ENCODE measurements at regions not wholly inside any gene's neighbourhood (a gene's known extent, or its start where the extent isn't known, plus 50 kb on each side); places are given as distances from the start of the nearest gene placed in this dataset.

GRCh38 chr5:44875661-44876605, 67.2 kb downstream of the MRPS30 start (continued):
- no peak for TF ChIP-seq ZSCAN18 (CRISPR knock-in tag; IDR thresholded peaks at IDR 0.05)
- no peak for TF ChIP-seq JAZF1 (CRISPR knock-in tag; IDR thresholded peaks at IDR 0.05)
- TF ChIP-seq TEAD1 (CRISPR knock-in tag; IDR thresholded peaks at IDR 0.05): no peak
- TF ChIP-seq, protein P1, sequence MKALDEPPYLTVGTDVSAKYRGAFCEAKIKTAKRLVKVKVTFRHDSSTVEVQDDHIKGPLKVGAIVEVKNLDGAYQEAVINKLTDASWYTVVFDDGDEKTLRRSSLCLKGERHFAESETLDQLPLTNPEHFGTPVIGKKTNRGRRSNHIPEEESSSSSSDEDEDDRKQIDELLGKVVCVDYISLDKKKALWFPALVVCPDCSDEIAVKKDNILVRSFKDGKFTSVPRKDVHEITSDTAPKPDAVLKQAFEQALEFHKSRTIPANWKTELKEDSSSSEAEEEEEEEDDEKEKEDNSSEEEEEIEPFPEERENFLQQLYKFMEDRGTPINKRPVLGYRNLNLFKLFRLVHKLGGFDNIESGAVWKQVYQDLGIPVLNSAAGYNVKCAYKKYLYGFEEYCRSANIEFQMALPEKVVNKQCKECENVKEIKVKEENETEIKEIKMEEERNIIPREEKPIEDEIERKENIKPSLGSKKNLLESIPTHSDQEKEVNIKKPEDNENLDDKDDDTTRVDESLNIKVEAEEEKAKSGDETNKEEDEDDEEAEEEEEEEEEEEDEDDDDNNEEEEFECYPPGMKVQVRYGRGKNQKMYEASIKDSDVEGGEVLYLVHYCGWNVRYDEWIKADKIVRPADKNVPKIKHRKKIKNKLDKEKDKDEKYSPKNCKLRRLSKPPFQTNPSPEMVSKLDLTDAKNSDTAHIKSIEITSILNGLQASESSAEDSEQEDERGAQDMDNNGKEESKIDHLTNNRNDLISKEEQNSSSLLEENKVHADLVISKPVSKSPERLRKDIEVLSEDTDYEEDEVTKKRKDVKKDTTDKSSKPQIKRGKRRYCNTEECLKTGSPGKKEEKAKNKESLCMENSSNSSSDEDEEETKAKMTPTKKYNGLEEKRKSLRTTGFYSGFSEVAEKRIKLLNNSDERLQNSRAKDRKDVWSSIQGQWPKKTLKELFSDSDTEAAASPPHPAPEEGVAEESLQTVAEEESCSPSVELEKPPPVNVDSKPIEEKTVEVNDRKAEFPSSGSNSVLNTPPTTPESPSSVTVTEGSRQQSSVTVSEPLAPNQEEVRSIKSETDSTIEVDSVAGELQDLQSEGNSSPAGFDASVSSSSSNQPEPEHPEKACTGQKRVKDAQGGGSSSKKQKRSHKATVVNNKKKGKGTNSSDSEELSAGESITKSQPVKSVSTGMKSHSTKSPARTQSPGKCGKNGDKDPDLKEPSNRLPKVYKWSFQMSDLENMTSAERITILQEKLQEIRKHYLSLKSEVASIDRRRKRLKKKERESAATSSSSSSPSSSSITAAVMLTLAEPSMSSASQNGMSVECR (CRISPR knock-in tag; IDR thresholded peaks at IDR 0.05; ENCODE audit: borderline replicate concordance): no peak
- TF ChIP-seq, protein P2, sequence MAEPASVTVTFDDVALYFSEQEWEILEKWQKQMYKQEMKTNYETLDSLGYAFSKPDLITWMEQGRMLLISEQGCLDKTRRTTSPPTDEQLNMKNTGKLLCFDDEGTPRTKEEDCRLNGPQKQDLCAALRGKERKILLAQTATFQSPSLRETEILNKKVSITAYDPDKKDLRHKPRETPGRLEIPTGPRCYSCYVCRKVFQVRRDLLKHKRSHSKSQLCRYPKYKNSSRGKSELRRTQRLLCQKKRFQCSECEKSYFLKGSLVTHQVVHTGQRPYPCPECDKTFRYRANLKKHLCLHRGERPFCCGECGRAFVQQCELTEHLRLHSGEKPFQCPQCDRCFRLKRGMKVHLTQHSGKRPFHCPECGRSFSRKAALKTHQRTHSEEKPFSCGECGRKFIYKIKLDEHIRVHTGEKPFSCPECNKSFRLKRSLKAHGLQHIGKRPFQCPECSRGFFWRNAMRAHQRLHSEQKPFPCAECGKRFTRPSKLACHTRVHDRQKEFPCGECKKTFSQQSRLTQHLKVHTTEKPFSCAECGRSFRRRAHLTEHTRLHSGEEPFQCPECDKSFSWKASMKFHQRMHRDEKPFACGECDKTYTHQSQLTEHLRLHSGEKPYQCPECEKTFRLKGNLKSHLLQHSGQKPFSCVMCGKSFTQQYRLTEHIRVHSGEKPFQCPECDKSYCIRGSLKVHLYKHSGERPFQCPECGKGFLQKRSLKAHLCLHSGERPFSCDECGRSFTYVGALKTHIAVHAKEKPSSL (CRISPR knock-in tag; conservative IDR thresholded peaks at IDR 0.05): no peak
- TF ChIP-seq ETV6 (CRISPR knock-in tag; IDR thresholded peaks at IDR 0.05): no peak
- no peak for TF ChIP-seq MLX (CRISPR knock-in tag; IDR thresholded peaks at IDR 0.05)
- TF ChIP-seq CBFB (CRISPR knock-in tag; IDR thresholded peaks at IDR 0.05; ENCODE audit: low read depth): no peak

DNA sequence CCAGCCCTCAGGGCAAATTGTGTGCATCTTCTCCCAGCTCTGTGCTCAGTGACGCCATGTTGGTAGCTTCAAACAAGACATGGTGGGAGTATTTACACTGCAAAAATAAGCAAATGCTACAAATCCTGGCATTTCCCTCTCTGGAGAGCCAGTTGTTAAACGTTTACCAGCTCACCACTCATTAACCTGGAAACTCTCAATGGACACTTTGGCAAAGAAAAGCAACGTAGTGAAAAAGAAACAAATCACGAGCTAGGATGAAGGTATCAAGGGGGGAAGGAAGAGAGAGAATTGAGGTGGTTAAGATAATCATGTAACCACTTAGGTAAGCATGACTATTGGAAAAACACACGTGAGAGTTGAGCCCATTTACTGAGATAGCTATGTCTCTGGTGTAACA, 72.5 kb downstream of the MRPS30 start:
- CTCF ChIA-PET: interaction anchor here (1.8 kb wide), 1 partner anchor 18 kb away, joined by 5 read pairs; no protein-coding TSS in a partner anchor
- Mint-ChIP-seq H3K4me3 (no peak overlapping the region), H3K4me1 (peaks cover 1% of the 10 kb centered on the region; the same call in 1 of the 2 replicates), H3K9me3 (peaks cover 17% of the 10 kb centered on the region), H3K36me3 (0 out of 2 replicates have a peak, but pooled peaks cover 3% of the 10 kb centered on the region), H3K27ac (no peak overlapping the region), H3K27me3 (ENCODE audit: low read depth) (no peaks in the 10 kb centered on the region)
- DNase-seq (ENCODE audit: low spot score): no peak
- POLR2A ChIA-PET: no interaction called here
- no peak for ATAC-seq
- no peak for TF ChIP-seq E2F5 (CRISPR knock-in tag; IDR thresholded peaks at IDR 0.05)
- no peak for TF ChIP-seq ZNF121 (CRISPR knock-in tag; IDR thresholded peaks at IDR 0.05)
- no peak for TF ChIP-seq ERG (CRISPR knock-in tag; IDR thresholded peaks at IDR 0.05)
- TF ChIP-seq OVOL2 (CRISPR knock-in tag; IDR thresholded peaks at IDR 0.05; ENCODE audit: borderline replicate concordance): no peak
- TF ChIP-seq GRHL2 (CRISPR knock-in tag; IDR thresholded peaks at IDR 0.05; ENCODE audit: insufficient replicate concordance, severe bottlenecking): no peak
- TF ChIP-seq, protein P2 (CRISPR knock-in tag; conservative IDR thresholded peaks at IDR 0.05): no peak
- TF ChIP-seq ZNF281 (CRISPR knock-in tag; IDR thresholded peaks at IDR 0.05): no peak

Data from WTC11 (cell line).